HG02642 (cell line): ENCODE measurements at regions not wholly inside any gene's neighbourhood (a gene's known extent, or its start where the extent isn't known, plus 50 kb on each side); places are given as distances from the start of the nearest gene placed in this dataset.

Experiments used
- ATAC-seq: cut with Tn5 transposase; IDR thresholded peaks from one replicate; pipeline ENCODE4 v1.9.1; 2021; ENCODE audit warnings: mild to moderate bottlenecking; ENCODE audit not compliant: unreplicated experiment, poor library complexity

- peak; percentile 57 for ATAC-seq
Observed at GRCh38 chr4:77358315-77358928, 201.4 kb downstream of the CCNG2 start.

- ATAC-seq, result no peak
Observed at GRCh38 chr4:77360451-77360850, 203.4 kb downstream of the CCNG2 start.

- ATAC-seq, result peak; percentile 93
Observed at GRCh38 chr4:77366876-77367275, 209.9 kb downstream of the CCNG2 start.

DNA sequence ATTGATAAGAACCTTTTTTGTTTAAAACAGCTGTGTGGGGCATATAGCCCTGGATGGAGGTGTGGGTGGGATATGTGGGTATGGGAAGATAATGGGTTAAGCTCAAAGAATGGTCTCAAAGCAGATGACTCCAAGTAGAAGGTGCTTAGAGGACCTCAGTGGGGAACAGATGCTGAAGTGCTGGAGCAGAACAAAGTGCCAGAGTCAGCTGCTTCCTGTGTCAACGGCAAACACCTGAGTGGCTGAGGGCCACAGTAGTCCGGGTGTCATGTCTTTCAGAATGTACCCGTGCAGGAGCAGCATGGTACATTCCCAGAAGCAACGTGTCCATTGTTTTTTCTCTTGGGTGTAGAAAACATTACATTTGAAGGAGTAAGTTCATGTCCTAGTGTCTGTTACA, 210.6 kb downstream of the CCNG2 start:
- ATAC-seq, result no peak

DNA sequence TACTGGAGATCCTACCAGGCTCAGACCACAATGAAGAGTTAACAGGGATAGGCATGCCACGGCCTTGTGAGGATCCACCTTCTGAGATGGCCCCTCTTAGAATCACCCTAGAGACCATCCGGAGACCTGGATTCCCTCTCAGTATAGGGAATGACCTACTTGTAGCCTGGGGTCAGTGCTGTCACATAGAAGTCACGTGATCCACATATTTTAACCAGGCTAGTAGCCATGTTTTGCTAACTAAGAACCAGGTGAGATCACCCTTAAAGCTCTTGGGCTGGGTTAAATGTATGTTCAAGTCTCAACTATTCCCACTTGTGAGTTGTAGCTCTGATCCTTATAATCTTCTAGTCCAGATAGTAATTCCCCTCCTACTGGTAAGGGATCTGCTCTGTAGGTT, 215.4 kb downstream of the CCNG2 start:
- no peak for ATAC-seq

GRCh38 chr4:77375866-77376607, 219.0 kb downstream of the CCNG2 start:
- no peak for ATAC-seq

GRCh38 chr4:77376788-77377460, 219.9 kb downstream of the CCNG2 start:
- no peak for ATAC-seq

DNA sequence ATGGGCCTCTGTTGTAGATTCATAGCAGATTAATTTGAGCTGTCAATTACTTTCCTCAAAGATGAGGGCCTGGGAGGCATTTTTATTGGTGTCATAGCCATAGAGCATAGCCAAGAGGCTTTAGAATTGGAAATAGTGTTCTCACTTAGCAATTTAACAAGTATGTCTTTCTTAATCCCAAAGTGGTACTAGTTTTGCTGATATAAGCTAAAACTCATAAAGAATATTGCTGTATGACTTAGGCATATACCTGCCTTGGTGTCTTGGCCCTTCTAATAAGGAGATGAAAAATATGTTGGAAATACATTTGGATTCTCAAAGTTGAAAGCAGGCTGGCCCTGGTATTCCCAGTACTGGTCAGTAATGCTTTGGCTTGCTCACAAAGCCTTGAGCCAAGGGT, 221.5 kb upstream of the CXCL13 start:
- no peak for ATAC-seq

DNA sequence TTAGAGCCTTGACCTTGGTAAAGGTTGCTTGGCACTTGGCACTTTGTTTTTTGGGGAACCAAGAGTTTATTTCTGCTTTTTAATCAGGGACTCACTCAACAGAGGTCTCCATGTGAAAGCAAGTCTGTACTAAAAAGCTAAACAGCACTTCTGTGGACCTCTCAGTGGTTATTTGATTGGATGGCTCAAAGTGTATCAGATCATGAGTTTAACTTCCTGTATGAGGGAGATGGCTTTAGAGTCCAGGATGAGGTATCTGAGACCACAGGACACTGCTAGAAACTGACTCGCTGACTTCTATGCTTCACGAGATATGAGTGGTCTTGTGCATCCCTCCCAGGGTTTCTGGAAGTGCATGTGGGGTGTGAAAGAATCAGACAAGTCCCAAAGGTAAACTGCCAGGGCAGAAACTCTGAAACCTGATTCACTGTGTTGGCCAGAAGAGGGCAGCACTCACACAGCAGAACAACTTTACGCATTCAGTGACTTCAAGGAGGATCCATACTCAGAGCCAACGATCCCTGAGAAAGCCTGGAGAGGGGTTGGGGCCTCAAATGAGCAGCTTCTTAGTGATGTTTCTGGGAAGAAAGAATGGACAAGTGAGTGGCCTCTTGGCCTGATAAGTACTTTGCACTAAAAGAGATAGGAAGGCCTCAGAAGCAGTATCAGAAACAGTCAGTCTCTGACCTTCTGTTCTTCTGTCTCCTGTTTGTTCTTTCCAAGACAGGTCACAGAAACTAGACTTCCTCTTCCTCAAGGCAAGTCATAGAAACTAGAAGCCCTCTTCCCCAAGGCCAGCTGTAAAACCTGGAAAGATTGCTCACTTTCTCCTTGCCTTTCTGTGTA, 220.3 kb upstream of the CXCL13 start:
- peak; percentile 77 for ATAC-seq

- ATAC-seq, result no peak
Observed at GRCh38 chr4:77393996-77394395, 211.6 kb upstream of the CXCL13 start.

- ATAC-seq, result no peak
Observed at GRCh38 chr4:77395481-77395880, 210.1 kb upstream of the CXCL13 start.

DNA sequence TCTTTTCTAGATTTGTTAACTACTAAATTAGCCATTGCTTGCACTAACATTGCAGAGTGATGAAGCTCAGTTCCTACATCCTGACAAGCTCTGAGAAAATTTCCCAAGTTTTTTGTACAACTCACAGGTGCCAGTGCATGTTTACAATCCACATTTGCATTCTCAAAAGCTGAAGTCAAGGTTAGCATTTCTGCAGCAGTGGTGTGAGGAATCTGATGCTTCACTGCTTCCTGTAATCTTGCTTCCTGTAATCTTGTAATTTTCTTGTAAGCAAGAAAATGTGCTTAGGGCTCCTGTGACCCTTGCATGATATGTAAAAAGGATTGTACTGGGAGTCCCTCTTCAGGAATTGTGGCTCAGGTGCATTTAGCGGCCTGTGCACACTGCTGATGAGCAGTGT, 207.4 kb upstream of the CXCL13 start:
- no peak for ATAC-seq

DNA sequence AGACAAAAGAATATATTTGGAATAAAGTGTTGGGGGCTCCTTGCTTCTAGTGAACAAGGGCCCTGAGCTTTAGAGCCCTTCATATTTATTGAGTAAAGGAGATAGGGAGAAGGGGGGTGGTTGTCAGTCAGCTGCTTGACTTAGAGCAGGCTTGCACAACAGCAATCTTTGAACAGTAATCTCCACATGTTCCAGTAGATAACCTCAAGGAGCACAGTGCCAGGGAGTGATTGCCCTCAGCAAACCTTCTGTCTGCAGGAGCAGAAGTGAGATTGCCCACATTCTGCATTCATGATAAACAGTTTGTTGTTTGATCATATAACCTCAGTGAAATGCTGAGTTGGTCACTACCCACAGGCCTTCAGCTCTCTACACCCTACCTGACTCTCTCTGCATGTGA, 205.8 kb upstream of the CXCL13 start:
- no peak for ATAC-seq

GRCh38 chr4:77413766-77414165, 191.9 kb upstream of the CXCL13 start:
- ATAC-seq, result no peak

- ATAC-seq, result no peak
Observed at GRCh38 chr4:77415689-77416088, 189.9 kb upstream of the CXCL13 start.

GRCh38 chr4:77418333-77418732, 187.3 kb upstream of the CXCL13 start:
- no peak for ATAC-seq

- ATAC-seq, result no peak
Observed at GRCh38 chr4:77430847-77431246, 174.8 kb upstream of the CXCL13 start.

GRCh38 chr4:77431546-77431945, 174.1 kb upstream of the CXCL13 start:
- ATAC-seq, result no peak

- no peak for ATAC-seq
Observed at GRCh38 chr4:77432717-77433417, 172.8 kb upstream of the CXCL13 start.

- peak; percentile 79 for ATAC-seq
Observed at GRCh38 chr4:77433418-77433733, 172.2 kb upstream of the CXCL13 start.
